ENCODE measurements at regions not wholly inside any gene's neighbourhood (a gene's known extent, or its start where the extent isn't known, plus 50 kb on each side); places are given as distances from the start of the nearest gene placed in this dataset.

GRCh38 chr21:28801906-28802305, 190.8 kb downstream of the LTN1 start:
- DNase-seq (ENCODE audit: low read depth, low spot score) (no peak), FAIRE-seq (no peak)
- no peak overlapping the region for H3K4me2 ChIP-seq (ENCODE audit: control insufficient read depth, extremely low read depth, insufficient read depth, low read depth, low read length)
- H3K27me3 ChIP-seq (ENCODE audit: control insufficient read depth, extremely low read depth, insufficient read depth, low read length) = no peaks in the 10 kb centered on the region
- no peaks in the 10 kb centered on the region for H4K20me1 ChIP-seq (ENCODE audit: control insufficient read depth, extremely low read depth, insufficient read depth, low read length)
- H3K79me2 ChIP-seq (ENCODE audit: control insufficient read depth, insufficient read depth, low read length) = no peaks in the 10 kb centered on the region
- no peaks in the 10 kb centered on the region for H3K36me3 ChIP-seq (ENCODE audit: control insufficient read depth in 2 of 2, extremely low read depth in 1 of 2, insufficient read depth in 2 of 2, low read length in 2 of 2)
- no peaks in the 10 kb centered on the region for H3K4me1 ChIP-seq (ENCODE audit: control insufficient read depth, extremely low read depth, insufficient read depth, low read length)
- dilution Hi-C loops (cut with MboI; ENCODE audit: extremely low pct_ligation_motif_present, low sequenced_read_pairs) = no loop called here
- no peaks in the 10 kb centered on the region for H3K9me1 ChIP-seq (ENCODE audit: control insufficient read depth, extremely low read depth, insufficient read depth, low read length)
- H3K9ac ChIP-seq (ENCODE audit: control insufficient read depth, extremely low read depth, insufficient read depth, low read length) = no peak overlapping the region
- H2AFZ ChIP-seq (ENCODE audit: control insufficient read depth, low read length) = no peak overlapping the region
- TF ChIP-seq, protein P1, sequence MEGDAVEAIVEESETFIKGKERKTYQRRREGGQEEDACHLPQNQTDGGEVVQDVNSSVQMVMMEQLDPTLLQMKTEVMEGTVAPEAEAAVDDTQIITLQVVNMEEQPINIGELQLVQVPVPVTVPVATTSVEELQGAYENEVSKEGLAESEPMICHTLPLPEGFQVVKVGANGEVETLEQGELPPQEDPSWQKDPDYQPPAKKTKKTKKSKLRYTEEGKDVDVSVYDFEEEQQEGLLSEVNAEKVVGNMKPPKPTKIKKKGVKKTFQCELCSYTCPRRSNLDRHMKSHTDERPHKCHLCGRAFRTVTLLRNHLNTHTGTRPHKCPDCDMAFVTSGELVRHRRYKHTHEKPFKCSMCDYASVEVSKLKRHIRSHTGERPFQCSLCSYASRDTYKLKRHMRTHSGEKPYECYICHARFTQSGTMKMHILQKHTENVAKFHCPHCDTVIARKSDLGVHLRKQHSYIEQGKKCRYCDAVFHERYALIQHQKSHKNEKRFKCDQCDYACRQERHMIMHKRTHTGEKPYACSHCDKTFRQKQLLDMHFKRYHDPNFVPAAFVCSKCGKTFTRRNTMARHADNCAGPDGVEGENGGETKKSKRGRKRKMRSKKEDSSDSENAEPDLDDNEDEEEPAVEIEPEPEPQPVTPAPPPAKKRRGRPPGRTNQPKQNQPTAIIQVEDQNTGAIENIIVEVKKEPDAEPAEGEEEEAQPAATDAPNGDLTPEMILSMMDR (optimal IDR thresholded peaks at IDR 0.05 in 1 of 3, IDR thresholded peaks at IDR 0.05 in 1 of 3, conservative IDR thresholded peaks at IDR 0.05 in 1 of 3; ENCODE audit: extremely low read depth in 1 of 3, insufficient read depth in 2 of 3, low read length in 3 of 3) = no peak
- TF ChIP-seq EZH2 (IDR thresholded peaks at IDR 0.05; ENCODE audit: low read length) = no peak
- H3K9me3 ChIP-seq (ENCODE audit: control insufficient read depth, low read depth, low read length) = no peaks in the 10 kb centered on the region
- no peak overlapping the region for H3K4me3 ChIP-seq (ENCODE audit: control insufficient read depth in 2 of 3, extremely low read depth in 1 of 3, insufficient read depth in 2 of 3, low read depth in 1 of 3, low read length in 3 of 3)
- no peak overlapping the region for H3K27ac ChIP-seq (ENCODE audit: control insufficient read depth, insufficient read depth, low read length)

DNA sequence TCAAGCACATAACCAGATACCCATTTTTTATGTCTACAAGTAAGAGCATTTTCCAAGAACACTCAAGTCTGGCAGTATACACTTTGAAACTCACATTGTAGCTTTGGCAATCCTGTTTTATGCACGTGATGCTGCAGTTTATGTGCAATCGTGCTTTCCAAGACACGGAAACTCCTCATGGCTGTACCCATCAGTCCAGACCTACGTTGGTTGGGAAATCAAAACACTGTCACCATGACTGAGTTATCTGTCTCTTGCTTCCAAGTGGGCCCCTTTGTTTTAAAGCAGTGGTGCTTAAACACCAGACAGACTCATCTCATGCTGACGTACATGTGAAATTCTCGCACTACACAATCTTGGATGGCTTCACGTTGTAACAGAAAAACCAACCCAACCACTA, 192.8 kb downstream of the LTN1 start:
- Histone ChIP-seq H3K9me1 (ENCODE audit: control insufficient read depth, extremely low read depth, insufficient read depth, low read length) (no peaks in the 10 kb centered on the region), H4K20me1 (ENCODE audit: control insufficient read depth, extremely low read depth, insufficient read depth, low read length) (no peaks in the 10 kb centered on the region), H3K27me3 (ENCODE audit: control insufficient read depth, extremely low read depth, insufficient read depth, low read length) (no peaks in the 10 kb centered on the region), H3K4me1 (ENCODE audit: control insufficient read depth, extremely low read depth, insufficient read depth, low read length) (no peaks in the 10 kb centered on the region), H3K79me2 (ENCODE audit: control insufficient read depth, insufficient read depth, low read length) (no peaks in the 10 kb centered on the region), H3K9me3 (ENCODE audit: control insufficient read depth, low read depth, low read length) (no peaks in the 10 kb centered on the region), H3K27ac (ENCODE audit: control insufficient read depth, insufficient read depth, low read length) (no peak overlapping the region), H3K9ac (ENCODE audit: control insufficient read depth, extremely low read depth, insufficient read depth, low read length) (no peak overlapping the region), H2AFZ (ENCODE audit: control insufficient read depth, low read length) (no peak overlapping the region), H3K4me3 (ENCODE audit: control insufficient read depth in 2 of 3, extremely low read depth in 1 of 3, insufficient read depth in 2 of 3, low read depth in 1 of 3, low read length in 3 of 3) (no peak overlapping the region), H3K4me2 (ENCODE audit: control insufficient read depth, extremely low read depth, insufficient read depth, low read depth, low read length) (no peak overlapping the region), H3K36me3 (ENCODE audit: control insufficient read depth in 2 of 2, extremely low read depth in 1 of 2, insufficient read depth in 2 of 2, low read length in 2 of 2) (no peaks in the 10 kb centered on the region)
- dilution Hi-C loops (cut with MboI; ENCODE audit: extremely low pct_ligation_motif_present, low sequenced_read_pairs) = no loop called here
- TF ChIP-seq, protein P1 (optimal IDR thresholded peaks at IDR 0.05 in 1 of 3, IDR thresholded peaks at IDR 0.05 in 1 of 3, conservative IDR thresholded peaks at IDR 0.05 in 1 of 3; ENCODE audit: extremely low read depth in 1 of 3, insufficient read depth in 2 of 3, low read length in 3 of 3) = no peak
- TF ChIP-seq EZH2 (IDR thresholded peaks at IDR 0.05; ENCODE audit: low read length) = no peak
- DNase-seq (ENCODE audit: low read depth, low spot score) (no peak), FAIRE-seq (no peak)
